HCT116 (cell line): ENCODE measurements at regions not wholly inside any gene's neighbourhood (a gene's known extent, or its start where the extent isn't known, plus 50 kb on each side); places are given as distances from the start of the nearest gene placed in this dataset.

Experiments used
- ATAC-seq: fragments of 200-7000 bp; cut with Tn5 transposase; 2 replicates; pipeline ENCODE4 v1.9.1; 2020; ENCODE audit warnings: mild to moderate bottlenecking, moderate library complexity
- BruUV-seq: library from RNA; stranded (reverse); fragments of 400-500 nt; replicated peaks from 2 replicates; lab custom pipeline; 2021; lab: Mats Ljungman, UMichigan
- CTCF ChIA-PET: fragments of 300-600 bp; sonication (Branson Sonifier 250); formaldehyde crosslinking; loops from one replicate; lab custom pipeline; 2021; ENCODE audit warnings: antibody characterized with exemption; lab: Charles Lee
- POLR2A ChIA-PET: fragments of 300-600, 350-600 bp; sonication (Branson Sonifier 250); formaldehyde crosslinking; loops from one replicate; lab custom pipeline; 2021; ENCODE audit warnings: antibody characterized with exemption; lab: Charles Lee
- RAD21 ChIA-PET, 2 experiments: fragments of 300-600 bp; sonication (Branson Sonifier 250); formaldehyde crosslinking; loops; one replicate each; lab custom pipeline; 2023; ENCODE audit warnings: low total read pairs in 2 of 2; ENCODE audit not compliant: uncharacterized antibody in 2 of 2, unreplicated experiment in 2 of 2, low non-redundant PET in 1 of 2; lab: Charles Lee
- DNase-seq: peaks from one replicate; pipeline ENCODE4 v3.0.0-alpha.2; 2010; ENCODE audit warnings: low read depth, low spot score
- H2AFZ ChIP-seq: fragments of 200-600 bp; shearing (Covaris generic), sonication (generic); 2 replicates; pipeline ENCODE4 v1.6.1; 2017; ENCODE audit warnings: low read depth, mixed run types, mixed read lengths, antibody characterized with exemption, low read length; ENCODE audit not compliant: poor library complexity, severe bottlenecking
- H3K27ac ChIP-seq: 2 replicates; pipeline ENCODE4 v1.5.1; 2012; ENCODE audit warnings: low read depth, low read length
- H3K27me3 ChIP-seq: fragments of 200-600 bp; sonication (generic); 2 replicates; pipeline ENCODE4 v1.6.1; 2016; ENCODE audit warnings: mixed run types, low read length, mixed read lengths; ENCODE audit not compliant: insufficient read depth
- H3K36me3 ChIP-seq, 2 experiments: fragments of 200-500 bp in 1 of 2; fragments of 200-600 bp in 1 of 2; sonication (Bioruptor generic) in 1 of 2; sonication (generic) in 1 of 2; 2 replicates each; pipeline versions ENCODE4 v1.5.1 to v1.6.1; 2014 to 2016; ENCODE audit warnings: low read length in 2 of 2, inconsistent platforms in 1 of 2, mixed read lengths in 1 of 2, mixed run types in 1 of 2; ENCODE audit not compliant: insufficient read depth in 2 of 2, control insufficient read depth in 1 of 2
- H3K4me1 ChIP-seq, 2 experiments: fragments of 200-600 bp in 1 of 2; sonication (generic) in 1 of 2; 2 replicates each; pipeline versions ENCODE4 v1.5.1 to v1.6.1; 2012 to 2017; ENCODE audit warnings: low read length in 2 of 2, inconsistent platforms in 1 of 2, mild to moderate bottlenecking in 1 of 2, mixed read lengths in 1 of 2, mixed run types in 1 of 2, moderate library complexity in 1 of 2; ENCODE audit not compliant: insufficient read depth in 2 of 2, control insufficient read depth in 1 of 2
- H3K4me2 ChIP-seq: fragments of 200-600 bp; sonication (generic); 2 replicates; pipeline ENCODE4 v1.6.1; 2017; ENCODE audit warnings: mixed run types, low read length, mixed read lengths
- H3K4me3 ChIP-seq, 2 experiments: fragments of 200-600 bp in 1 of 2; sonication (generic) in 1 of 2; replicated peaks in 1 of 2; 2 replicates each; pipeline ENCODE4 v1.5.1; 2011 to 2016; ENCODE audit warnings: low read length in 2 of 2, control low read depth in 1 of 2, low read depth in 1 of 2, mild to moderate bottlenecking in 1 of 2, mixed read lengths in 1 of 2, mixed run types in 1 of 2
- H3K79me2 ChIP-seq: fragments of 200-600 bp; sonication (generic); 2 replicates; pipeline ENCODE4 v1.6.1; 2017; ENCODE audit warnings: mild to moderate bottlenecking, mixed run types, low read length, moderate library complexity, mixed read lengths; ENCODE audit not compliant: insufficient read depth
- H3K9ac ChIP-seq: fragments of 200-600 bp; sonication (generic); 2 replicates; pipeline ENCODE4 v1.6.1; 2016; ENCODE audit warnings: low read length, mixed read lengths
- H3K9me2 ChIP-seq: fragments of 200-600 bp; sonication (generic), shearing (Covaris generic); 2 replicates; pipeline ENCODE4 v1.6.1; 2017; ENCODE audit warnings: mixed run types, mild to moderate bottlenecking, moderate library complexity; ENCODE audit not compliant: insufficient read depth
- H3K9me3 ChIP-seq, 2 experiments: fragments of 200-500 bp in 1 of 2; fragments of 200-600 bp in 1 of 2; sonication (Bioruptor generic) in 1 of 2; sonication (generic) in 1 of 2; 2 replicates each; pipeline ENCODE4 v1.6.1; 2014 to 2017; ENCODE audit warnings: low read length in 2 of 2, mixed read lengths in 2 of 2, inconsistent platforms in 1 of 2, low read depth in 1 of 2, mild to moderate bottlenecking in 1 of 2, mixed run types in 1 of 2, moderate library complexity in 1 of 2; ENCODE audit not compliant: control insufficient read depth in 1 of 2, insufficient read depth in 1 of 2
- H4K20me1 ChIP-seq: fragments of 200-600 bp; sonication (generic), shearing (Covaris generic); 2 replicates; pipeline ENCODE4 v1.6.1; 2017; ENCODE audit warnings: mixed run types, mild to moderate bottlenecking, moderate library complexity; ENCODE audit not compliant: insufficient read depth
- CBX3 ChIP-seq: IDR thresholded peaks from 2 replicates; pipeline ENCODE4 v1.6.1; 2012; ENCODE audit warnings: low read depth
- CEBPB ChIP-seq: IDR thresholded peaks from 2 replicates; pipeline ENCODE4 v1.6.1; 2012; ENCODE audit warnings: low read depth
- EGR1 ChIP-seq: IDR thresholded peaks from 2 replicates; pipeline ENCODE4 v1.6.1; 2012; ENCODE audit warnings: low read depth
- ELF1 ChIP-seq: IDR thresholded peaks from 2 replicates; pipeline ENCODE4 v1.6.1; 2012; ENCODE audit warnings: low read depth, borderline replicate concordance
- EZH2 ChIP-seq: fragments of 200-600 bp; sonication (generic); IDR thresholded peaks from 2 replicates; pipeline ENCODE4 v1.6.1; 2017; ENCODE audit warnings: antibody characterized with exemption, mixed run types
- EZH2phosphoT487 ChIP-seq: fragments of 200-600 bp; IDR thresholded peaks from 2 replicates; pipeline ENCODE4 v1.6.1; 2018; ENCODE audit warnings: antibody characterized with exemption, borderline replicate concordance
- FOSL1 ChIP-seq: IDR thresholded peaks from 2 replicates; pipeline ENCODE4 v1.6.1; 2012; ENCODE audit warnings: low read depth
- JUND ChIP-seq: IDR thresholded peaks from 2 replicates; pipeline ENCODE4 v1.6.1; 2012
- MAX ChIP-seq: IDR thresholded peaks from 2 replicates; pipeline ENCODE4 v1.6.1; 2012
- POLR2A ChIP-seq: IDR thresholded peaks from 2 replicates; pipeline ENCODE4 v1.7.0; 2011; ENCODE audit warnings: borderline replicate concordance; ENCODE audit not compliant: insufficient read depth, insufficient read length; ENCODE audit errors: extremely low read depth
- POLR2AphosphoS5 ChIP-seq: IDR thresholded peaks from 2 replicates; pipeline ENCODE4 v1.6.1; 2011; ENCODE audit warnings: mild to moderate bottlenecking, low read depth, low read length, moderate library complexity
- RAD21 ChIP-seq: IDR thresholded peaks from 2 replicates; pipeline ENCODE4 v1.6.1; 2012; ENCODE audit warnings: low read depth, mild to moderate bottlenecking
- SIN3A ChIP-seq: IDR thresholded peaks from 2 replicates; pipeline ENCODE4 v1.6.1; 2012; ENCODE audit warnings: low read depth
- SP1 ChIP-seq: IDR thresholded peaks from 2 replicates; pipeline ENCODE4 v1.6.1; 2012; ENCODE audit warnings: low read depth
- TCF7L2 ChIP-seq: IDR thresholded peaks from 2 replicates; pipeline ENCODE4 v1.7.0; 2011; ENCODE audit warnings: borderline replicate concordance, inconsistent platforms; ENCODE audit not compliant: insufficient read depth, insufficient read length; ENCODE audit errors: extremely low read depth
- YY1 ChIP-seq: IDR thresholded peaks from 2 replicates; pipeline ENCODE4 v1.6.1; 2011; ENCODE audit warnings: low read length, low read depth, moderate library complexity, mild to moderate bottlenecking; ENCODE audit not compliant: insufficient replicate concordance; ENCODE audit errors: extremely low read depth
- ZBTB33 ChIP-seq: IDR thresholded peaks from 2 replicates; pipeline ENCODE4 v1.6.1; 2011; ENCODE audit warnings: mild to moderate bottlenecking, low read length, moderate library complexity; ENCODE audit not compliant: insufficient replicate concordance; ENCODE audit errors: extremely low read depth
- ZFX ChIP-seq: fragments of 450-650 bp; IDR thresholded peaks from 2 replicates; pipeline ENCODE4 v1.6.1; 2017
- ZNF274 ChIP-seq: fragments of 200-500 bp; sonication (Bioruptor generic); IDR thresholded peaks from 2 replicates; pipeline ENCODE4 v1.6.1; 2014; ENCODE audit warnings: mild to moderate bottlenecking, low read depth, low read length, inconsistent platforms
- intact Hi-C: fragments of 100-400 bp; cut with micrococcal nuclease; formaldehyde crosslinking; loops from 2 replicates; pipeline ENCODE4 v1.10.0; 2022
- TF ChIP-seq, protein P1 (sequence below): IDR thresholded peaks from 2 replicates; pipeline ENCODE4 v1.6.1; 2012; ENCODE audit warnings: low read depth

DNA sequence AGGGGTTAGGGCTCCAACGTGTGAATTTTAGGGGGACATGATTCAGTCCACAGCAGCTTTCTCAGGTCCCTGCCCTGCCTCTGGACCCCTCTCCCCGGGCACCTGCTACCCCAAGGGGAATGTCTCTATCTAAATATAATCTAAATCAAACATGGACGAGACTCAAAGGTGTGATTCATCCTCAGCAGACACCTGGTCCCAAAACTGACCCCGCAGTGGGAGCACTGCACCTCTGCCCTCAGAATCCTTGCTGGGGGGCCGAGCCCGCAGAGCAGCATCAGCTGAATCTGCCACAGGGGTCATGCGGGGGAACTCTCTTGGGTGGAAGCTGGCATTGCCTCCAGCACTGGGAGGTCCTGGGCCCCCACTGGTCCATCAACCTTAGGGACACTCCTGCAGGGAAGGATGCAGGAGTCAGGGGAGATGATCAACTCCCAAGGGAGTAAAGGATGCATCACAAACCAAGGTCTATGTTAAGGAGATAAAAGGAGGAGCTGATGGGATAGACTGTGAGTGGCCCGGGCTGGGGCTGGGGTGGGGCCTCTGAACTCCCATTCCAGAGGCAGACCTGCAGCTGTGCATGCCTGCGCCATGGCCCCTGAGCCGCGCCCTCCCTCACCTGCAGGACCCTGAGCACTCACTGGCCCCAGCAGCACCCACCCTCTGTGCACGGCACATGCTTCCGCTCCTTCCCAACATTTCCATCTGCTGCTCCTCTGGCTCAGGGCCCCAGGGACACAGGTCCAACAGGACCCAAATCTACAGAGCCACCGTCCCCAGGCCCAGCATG is 54.0 kb downstream of the ADRA2C start:
- H3K9ac ChIP-seq, result no peak overlapping the region
- no peak overlapping the region for H3K4me2 ChIP-seq
- no TSS peak for BruUV-seq
- H3K79me2 ChIP-seq, result no peaks in the 10 kb centered on the region
- TF ChIP-seq FOSL1 (no peak), POLR2AphosphoS5 (no peak), ZNF274 (no peak), EZH2 (no peak), ZBTB33 (no peak), ZFX (no peak), JUND (no peak), CEBPB (no peak), ELF1 (no peak), EZH2phosphoT487 (no peak), SP1 (no peak), POLR2A (no peak), SIN3A (no peak), YY1 (no peak), CBX3 (no peak), MAX (no peak), RAD21 (no peak), EGR1 (no peak), TCF7L2 (no peak)
- TF ChIP-seq, protein P1, sequence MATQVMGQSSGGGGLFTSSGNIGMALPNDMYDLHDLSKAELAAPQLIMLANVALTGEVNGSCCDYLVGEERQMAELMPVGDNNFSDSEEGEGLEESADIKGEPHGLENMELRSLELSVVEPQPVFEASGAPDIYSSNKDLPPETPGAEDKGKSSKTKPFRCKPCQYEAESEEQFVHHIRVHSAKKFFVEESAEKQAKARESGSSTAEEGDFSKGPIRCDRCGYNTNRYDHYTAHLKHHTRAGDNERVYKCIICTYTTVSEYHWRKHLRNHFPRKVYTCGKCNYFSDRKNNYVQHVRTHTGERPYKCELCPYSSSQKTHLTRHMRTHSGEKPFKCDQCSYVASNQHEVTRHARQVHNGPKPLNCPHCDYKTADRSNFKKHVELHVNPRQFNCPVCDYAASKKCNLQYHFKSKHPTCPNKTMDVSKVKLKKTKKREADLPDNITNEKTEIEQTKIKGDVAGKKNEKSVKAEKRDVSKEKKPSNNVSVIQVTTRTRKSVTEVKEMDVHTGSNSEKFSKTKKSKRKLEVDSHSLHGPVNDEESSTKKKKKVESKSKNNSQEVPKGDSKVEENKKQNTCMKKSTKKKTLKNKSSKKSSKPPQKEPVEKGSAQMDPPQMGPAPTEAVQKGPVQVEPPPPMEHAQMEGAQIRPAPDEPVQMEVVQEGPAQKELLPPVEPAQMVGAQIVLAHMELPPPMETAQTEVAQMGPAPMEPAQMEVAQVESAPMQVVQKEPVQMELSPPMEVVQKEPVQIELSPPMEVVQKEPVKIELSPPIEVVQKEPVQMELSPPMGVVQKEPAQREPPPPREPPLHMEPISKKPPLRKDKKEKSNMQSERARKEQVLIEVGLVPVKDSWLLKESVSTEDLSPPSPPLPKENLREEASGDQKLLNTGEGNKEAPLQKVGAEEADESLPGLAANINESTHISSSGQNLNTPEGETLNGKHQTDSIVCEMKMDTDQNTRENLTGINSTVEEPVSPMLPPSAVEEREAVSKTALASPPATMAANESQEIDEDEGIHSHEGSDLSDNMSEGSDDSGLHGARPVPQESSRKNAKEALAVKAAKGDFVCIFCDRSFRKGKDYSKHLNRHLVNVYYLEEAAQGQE, result no peak
- H4K20me1 ChIP-seq, result no peaks in the 10 kb centered on the region
- no peaks in the 10 kb centered on the region; a peak in 1 of 4 replicates for H3K4me1 ChIP-seq
- POLR2A ChIA-PET, result no interaction called here
- intact Hi-C loops, result no loop called here
- no peak for ATAC-seq
- no peak overlapping the region for H3K4me3 ChIP-seq
- no peak overlapping the region for H2AFZ ChIP-seq
- CTCF ChIA-PET, result no interaction called here
- RAD21 ChIA-PET, result no interaction called here
- no peak overlapping the region for H3K27ac ChIP-seq
- H3K9me3 ChIP-seq, result no peaks in the 10 kb centered on the region
- H3K27me3 ChIP-seq, result no peaks in the 10 kb centered on the region
- no peaks in the 10 kb centered on the region for H3K9me2 ChIP-seq
- no peak for DNase-seq
- no peaks in the 10 kb centered on the region for H3K36me3 ChIP-seq
